ENCODE measurements at regions not wholly inside any gene's neighbourhood (a gene's known extent, or its start where the extent isn't known, plus 50 kb on each side); places are given as distances from the start of the nearest gene placed in this dataset.

DNA sequence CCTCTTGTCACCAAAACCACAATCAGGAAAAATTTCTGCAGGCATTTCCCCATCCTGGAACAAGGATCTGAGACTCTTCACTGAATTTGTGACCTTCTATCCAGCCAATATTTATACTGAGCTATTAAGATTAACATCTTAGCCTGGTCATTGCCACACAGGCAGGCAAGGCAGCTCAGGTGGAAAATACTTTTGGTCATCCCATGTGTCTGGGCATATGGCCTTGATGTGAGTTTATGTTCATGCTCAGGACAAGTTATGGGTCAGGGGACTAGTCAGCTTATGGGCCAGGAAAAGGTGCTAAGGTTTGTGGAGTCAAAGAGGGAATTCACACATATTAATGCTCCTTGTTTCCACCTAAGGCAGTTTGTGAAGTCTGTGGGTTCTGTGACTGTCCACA lies 124.3 kb upstream of the TOP3B start (continued):
- TF ChIP-seq MAFK (IDR thresholded peaks at IDR 0.05; ENCODE audit: low read depth, low read length) (no peak), CEBPB (IDR thresholded peaks at IDR 0.05; ENCODE audit: low read depth, low read length) (no peak), TAF1 (IDR thresholded peaks at IDR 0.05; ENCODE audit: low read depth, low read length) (no peak), HDAC6 (IDR thresholded peaks at IDR 0.05; ENCODE audit: low read depth, low read length) (no peak)
- TF ChIP-seq, protein P1, sequence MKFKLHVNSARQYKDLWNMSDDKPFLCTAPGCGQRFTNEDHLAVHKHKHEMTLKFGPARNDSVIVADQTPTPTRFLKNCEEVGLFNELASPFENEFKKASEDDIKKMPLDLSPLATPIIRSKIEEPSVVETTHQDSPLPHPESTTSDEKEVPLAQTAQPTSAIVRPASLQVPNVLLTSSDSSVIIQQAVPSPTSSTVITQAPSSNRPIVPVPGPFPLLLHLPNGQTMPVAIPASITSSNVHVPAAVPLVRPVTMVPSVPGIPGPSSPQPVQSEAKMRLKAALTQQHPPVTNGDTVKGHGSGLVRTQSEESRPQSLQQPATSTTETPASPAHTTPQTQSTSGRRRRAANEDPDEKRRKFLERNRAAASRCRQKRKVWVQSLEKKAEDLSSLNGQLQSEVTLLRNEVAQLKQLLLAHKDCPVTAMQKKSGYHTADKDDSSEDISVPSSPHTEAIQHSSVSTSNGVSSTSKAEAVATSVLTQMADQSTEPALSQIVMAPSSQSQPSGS (IDR thresholded peaks at IDR 0.05; ENCODE audit: low read length), result no peak
